ENCODE measurements at regions not wholly inside any gene's neighbourhood (a gene's known extent, or its start where the extent isn't known, plus 50 kb on each side); places are given as distances from the start of the nearest gene placed in this dataset.

DNA sequence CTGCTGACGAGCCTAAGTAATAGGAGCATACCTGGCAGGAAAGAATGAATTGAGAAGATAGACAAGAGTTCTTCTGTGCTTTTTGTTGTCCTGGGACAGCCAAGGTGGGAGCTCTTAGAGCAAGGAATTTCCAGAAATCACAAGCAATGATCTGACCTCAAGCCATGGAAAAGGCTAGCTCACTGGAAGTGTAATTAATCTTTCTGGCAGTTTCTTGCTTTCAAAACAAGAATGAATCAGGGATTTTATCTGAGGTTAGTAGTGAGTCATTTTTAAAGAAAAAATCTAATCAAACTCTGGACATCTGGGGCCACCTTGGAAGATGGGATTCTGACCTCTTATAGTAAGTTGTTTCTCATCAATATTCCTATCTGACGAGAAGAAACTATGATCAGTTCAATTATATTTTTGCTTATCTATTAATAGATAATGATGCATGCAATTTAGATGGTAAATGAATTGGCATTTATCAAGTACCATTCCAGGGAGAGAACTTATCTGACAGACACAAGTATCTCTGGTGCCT is 98.0 kb downstream of the ADCYAP1 start:
- H3K9me3 ChIP-seq (ENCODE audit: control insufficient read depth in 2 of 3, insufficient read depth in 1 of 3, low read length in 3 of 3), result no peaks in the 10 kb centered on the region
- intact Hi-C loops (cut with DNase I), result no loop called here
- H3K27me3 ChIP-seq (ENCODE audit: control insufficient read depth, insufficient read depth, low read length), result no peaks in the 10 kb centered on the region
- peaks cover 0 to 2% (median 0%) of the 10 kb centered on the region in 3 donors for H3K4me1 ChIP-seq (ENCODE audit: control insufficient read depth in 2 of 3, insufficient read depth in 2 of 3, low read depth in 1 of 3, low read length in 3 of 3)
- no peak overlapping the region for H3K9ac ChIP-seq (ENCODE audit: low read length in 3 of 3)
- no peak for FAIRE-seq
- H3K27ac ChIP-seq (ENCODE audit: low read depth in 2 of 2, low read length in 2 of 2), result no peak overlapping the region
- H3K4me3 ChIP-seq (ENCODE audit: low read length in 3 of 3), result no peak overlapping the region
- H3K36me3 ChIP-seq (ENCODE audit: control insufficient read depth in 2 of 3, insufficient read depth in 3 of 3, low read length in 3 of 3), result no peaks in the 10 kb centered on the region
- TF ChIP-seq, protein P1, sequence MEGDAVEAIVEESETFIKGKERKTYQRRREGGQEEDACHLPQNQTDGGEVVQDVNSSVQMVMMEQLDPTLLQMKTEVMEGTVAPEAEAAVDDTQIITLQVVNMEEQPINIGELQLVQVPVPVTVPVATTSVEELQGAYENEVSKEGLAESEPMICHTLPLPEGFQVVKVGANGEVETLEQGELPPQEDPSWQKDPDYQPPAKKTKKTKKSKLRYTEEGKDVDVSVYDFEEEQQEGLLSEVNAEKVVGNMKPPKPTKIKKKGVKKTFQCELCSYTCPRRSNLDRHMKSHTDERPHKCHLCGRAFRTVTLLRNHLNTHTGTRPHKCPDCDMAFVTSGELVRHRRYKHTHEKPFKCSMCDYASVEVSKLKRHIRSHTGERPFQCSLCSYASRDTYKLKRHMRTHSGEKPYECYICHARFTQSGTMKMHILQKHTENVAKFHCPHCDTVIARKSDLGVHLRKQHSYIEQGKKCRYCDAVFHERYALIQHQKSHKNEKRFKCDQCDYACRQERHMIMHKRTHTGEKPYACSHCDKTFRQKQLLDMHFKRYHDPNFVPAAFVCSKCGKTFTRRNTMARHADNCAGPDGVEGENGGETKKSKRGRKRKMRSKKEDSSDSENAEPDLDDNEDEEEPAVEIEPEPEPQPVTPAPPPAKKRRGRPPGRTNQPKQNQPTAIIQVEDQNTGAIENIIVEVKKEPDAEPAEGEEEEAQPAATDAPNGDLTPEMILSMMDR (IDR thresholded peaks at IDR 0.05; ENCODE audit: borderline replicate concordance, extremely low read depth, insufficient read depth), result no peak
- no peak for DNase-seq

DNA sequence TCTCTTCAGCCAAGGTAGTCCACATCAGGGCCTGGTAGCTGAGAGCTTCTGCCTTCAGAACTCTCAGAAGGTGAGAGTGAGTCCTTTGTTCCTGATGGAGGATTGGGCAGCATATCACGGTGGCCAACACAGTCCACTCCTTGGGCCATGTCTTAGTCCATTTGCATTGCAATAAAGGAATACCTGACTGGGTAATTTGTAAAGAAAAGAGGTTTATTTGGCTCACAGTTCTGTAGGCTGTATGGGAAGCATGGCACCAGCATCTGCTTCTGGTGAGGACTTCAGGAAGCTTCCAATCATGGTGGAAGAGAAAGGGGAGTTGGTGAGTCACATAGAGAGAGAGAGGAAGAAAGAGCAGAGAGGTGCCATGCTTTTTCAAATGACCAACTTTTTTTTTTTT is 98.8 kb downstream of the ADCYAP1 start:
- Histone ChIP-seq H3K27me3 (ENCODE audit: control insufficient read depth, insufficient read depth, low read length) (no peaks in the 10 kb centered on the region), H3K9ac (ENCODE audit: low read length in 3 of 3) (no peak overlapping the region), H3K36me3 (ENCODE audit: control insufficient read depth in 2 of 3, insufficient read depth in 3 of 3, low read length in 3 of 3) (no peaks in the 10 kb centered on the region), H3K9me3 (ENCODE audit: control insufficient read depth in 2 of 3, insufficient read depth in 1 of 3, low read length in 3 of 3) (no peaks in the 10 kb centered on the region), H3K4me3 (ENCODE audit: low read length in 3 of 3) (no peak overlapping the region), H3K27ac (ENCODE audit: low read depth in 2 of 2, low read length in 2 of 2) (no peak overlapping the region), H3K4me1 (ENCODE audit: control insufficient read depth in 2 of 3, insufficient read depth in 2 of 3, low read depth in 1 of 3, low read length in 3 of 3) (peaks cover 0 to 2% (median 0%) of the 10 kb centered on the region in 3 donors)
- FAIRE-seq, result no peak
- no peak for DNase-seq
- TF ChIP-seq, protein P1 (IDR thresholded peaks at IDR 0.05; ENCODE audit: borderline replicate concordance, extremely low read depth, insufficient read depth), result no peak
- intact Hi-C loops (cut with DNase I), result no loop called here

DNA sequence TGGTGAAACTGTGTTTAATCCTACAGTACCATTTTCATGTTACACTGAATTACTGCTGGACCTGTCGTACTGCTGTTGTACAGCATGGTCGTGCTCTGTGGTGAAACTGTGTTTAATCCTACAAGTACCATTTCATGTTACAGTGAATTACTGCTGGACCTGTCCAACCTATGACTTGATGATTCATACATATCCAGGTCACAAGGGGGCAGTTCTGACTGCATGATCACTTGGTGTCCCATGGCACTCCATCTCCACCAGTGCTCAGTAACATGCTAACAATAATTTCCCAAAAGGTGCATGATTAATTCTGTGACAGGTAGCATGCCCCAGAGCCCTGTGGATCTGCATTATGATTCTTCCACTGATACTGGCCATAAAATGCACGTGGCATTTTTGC is 101.6 kb downstream of the ADCYAP1 start:
- peaks cover 0 to 2% (median 0%) of the 10 kb centered on the region in 3 donors for H3K4me1 ChIP-seq (ENCODE audit: control insufficient read depth in 2 of 3, insufficient read depth in 2 of 3, low read depth in 1 of 3, low read length in 3 of 3)
- no peak overlapping the region for H3K9ac ChIP-seq (ENCODE audit: low read length in 3 of 3)
- no peak overlapping the region for H3K4me3 ChIP-seq (ENCODE audit: low read length in 3 of 3)
- FAIRE-seq, result no peak
- H3K27ac ChIP-seq (ENCODE audit: low read depth in 2 of 2, low read length in 2 of 2), result no peak overlapping the region
- no peaks in the 10 kb centered on the region for H3K36me3 ChIP-seq (ENCODE audit: control insufficient read depth in 2 of 3, insufficient read depth in 3 of 3, low read length in 3 of 3)
- no peak for DNase-seq
- no peaks in the 10 kb centered on the region for H3K27me3 ChIP-seq (ENCODE audit: control insufficient read depth, insufficient read depth, low read length)
- no peaks in the 10 kb centered on the region for H3K9me3 ChIP-seq (ENCODE audit: control insufficient read depth in 2 of 3, insufficient read depth in 1 of 3, low read length in 3 of 3)
- intact Hi-C loops (cut with DNase I), result no loop called here
- TF ChIP-seq, protein P1 (IDR thresholded peaks at IDR 0.05; ENCODE audit: borderline replicate concordance, extremely low read depth, insufficient read depth), result no peak

DNA sequence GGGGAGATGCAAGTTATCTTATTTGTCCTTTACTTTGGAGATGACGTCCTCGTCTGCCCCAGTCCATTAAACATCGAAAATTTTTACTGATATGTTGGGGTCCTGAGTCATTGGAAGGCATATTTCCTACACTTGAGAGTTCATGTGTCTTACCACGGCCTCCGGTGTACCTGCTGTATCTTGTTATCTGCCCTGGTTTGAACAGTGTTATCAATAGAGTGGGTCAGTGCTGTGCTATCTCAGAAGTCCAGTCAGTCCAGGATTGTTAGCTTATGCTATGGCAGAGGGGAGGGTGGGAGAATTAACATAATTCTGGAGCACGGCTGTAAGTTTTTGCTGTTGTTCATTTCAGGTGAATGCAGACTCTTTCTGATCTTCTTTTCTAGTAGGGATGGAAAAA is 102.3 kb downstream of the ADCYAP1 start:
- no peak for DNase-seq
- Histone ChIP-seq H3K9me3 (ENCODE audit: control insufficient read depth in 2 of 3, insufficient read depth in 1 of 3, low read length in 3 of 3) (no peaks in the 10 kb centered on the region), H3K4me3 (ENCODE audit: low read length in 3 of 3) (no peak overlapping the region), H3K4me1 (ENCODE audit: control insufficient read depth in 2 of 3, insufficient read depth in 2 of 3, low read depth in 1 of 3, low read length in 3 of 3) (peaks cover 0 to 2% (median 0%) of the 10 kb centered on the region in 3 donors), H3K27ac (ENCODE audit: low read depth in 2 of 2, low read length in 2 of 2) (no peak overlapping the region), H3K9ac (ENCODE audit: low read length in 3 of 3) (no peak overlapping the region), H3K27me3 (ENCODE audit: control insufficient read depth, insufficient read depth, low read length) (no peaks in the 10 kb centered on the region), H3K36me3 (ENCODE audit: control insufficient read depth in 2 of 3, insufficient read depth in 3 of 3, low read length in 3 of 3) (no peaks in the 10 kb centered on the region)
- no peak for FAIRE-seq
- intact Hi-C loops (cut with DNase I), result no loop called here
- TF ChIP-seq, protein P1 (IDR thresholded peaks at IDR 0.05; ENCODE audit: borderline replicate concordance, extremely low read depth, insufficient read depth), result no peak

Measured in kidney (tissue), 13 donors.